Endothelial cell (in vitro differentiated cells): ENCODE measurements at regions not wholly inside any gene's neighbourhood (a gene's known extent, or its start where the extent isn't known, plus 50 kb on each side); places are given as distances from the start of the nearest gene placed in this dataset.

Source experiments
- DNase-seq: peaks from one replicate; pipeline ENCODE4 v3.0.0; 2021; ENCODE audit warnings: low spot score
- H3K27ac Mint-ChIP-seq: one replicate; pipeline ENCODE4 v1.8.0; 2021; ENCODE audit warnings: mixed read lengths, inconsistent platforms; ENCODE audit not compliant: unreplicated experiment
- H3K27me3 Mint-ChIP-seq: one replicate; pipeline ENCODE4 v1.8.0; 2021; ENCODE audit warnings: mild to moderate bottlenecking, moderate library complexity, mixed read lengths, inconsistent platforms; ENCODE audit not compliant: unreplicated experiment
- H3K36me3 Mint-ChIP-seq: one replicate; pipeline ENCODE4 v1.8.0; 2021; ENCODE audit warnings: mild to moderate bottlenecking, low read depth, mixed read lengths, inconsistent platforms; ENCODE audit not compliant: unreplicated experiment
- H3K4me1 Mint-ChIP-seq: one replicate; pipeline ENCODE4 v1.8.0; 2021; ENCODE audit warnings: mild to moderate bottlenecking, mixed read lengths, inconsistent platforms; ENCODE audit not compliant: unreplicated experiment
- H3K4me3 Mint-ChIP-seq: one replicate; pipeline ENCODE4 v1.8.0; 2021; ENCODE audit warnings: mild to moderate bottlenecking, mixed read lengths, inconsistent platforms; ENCODE audit not compliant: unreplicated experiment
- H3K9me3 Mint-ChIP-seq: one replicate; pipeline ENCODE4 v1.8.0; 2021; ENCODE audit warnings: mixed read lengths, inconsistent platforms; ENCODE audit not compliant: unreplicated experiment
- TF ChIP-seq, protein P1 (sequence below): fragments of 200-600 bp; sonication (generic); IDR thresholded peaks from one replicate; pipeline ENCODE4 v1.5.0; 2021; ENCODE audit warnings: antibody characterized with exemption; ENCODE audit not compliant: unreplicated experiment

DNA sequence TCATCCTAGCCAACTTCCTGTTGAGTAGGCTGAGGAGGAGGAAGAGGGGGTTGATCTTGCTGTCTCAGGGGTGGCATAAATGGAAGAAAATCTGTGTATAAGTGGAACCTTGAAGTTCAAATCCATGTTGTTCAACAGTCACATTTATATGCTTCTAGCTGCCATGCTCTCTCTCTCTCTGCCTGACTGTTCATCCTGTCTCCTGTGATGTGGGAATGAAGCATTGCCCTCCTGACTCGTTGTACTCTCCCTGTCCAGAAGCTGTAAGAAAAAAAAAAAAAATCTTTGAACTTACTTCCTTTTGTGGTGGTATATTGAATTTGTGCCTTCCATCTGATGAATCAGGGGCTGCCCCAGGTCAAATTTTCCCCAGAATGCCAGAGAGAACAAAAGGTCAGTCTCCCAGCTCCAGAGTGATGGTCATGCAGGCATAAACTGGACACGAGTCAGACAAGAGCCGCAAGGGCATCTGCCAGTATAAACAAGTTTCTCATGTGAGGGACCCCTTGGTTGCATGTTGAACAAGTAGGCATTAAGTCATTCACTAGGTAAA, 257.0 kb downstream of the IDS start:
- no peaks in the 10 kb centered on the region for H3K36me3 Mint-ChIP-seq
- H3K27ac Mint-ChIP-seq = no peak overlapping the region
- no peaks in the 10 kb centered on the region for H3K9me3 Mint-ChIP-seq
- no peak for DNase-seq
- no peak overlapping the region for H3K4me3 Mint-ChIP-seq
- H3K4me1 Mint-ChIP-seq = peaks cover 4% of the 10 kb centered on the region
- H3K27me3 Mint-ChIP-seq = no peaks in the 10 kb centered on the region
- TF ChIP-seq, protein P1, sequence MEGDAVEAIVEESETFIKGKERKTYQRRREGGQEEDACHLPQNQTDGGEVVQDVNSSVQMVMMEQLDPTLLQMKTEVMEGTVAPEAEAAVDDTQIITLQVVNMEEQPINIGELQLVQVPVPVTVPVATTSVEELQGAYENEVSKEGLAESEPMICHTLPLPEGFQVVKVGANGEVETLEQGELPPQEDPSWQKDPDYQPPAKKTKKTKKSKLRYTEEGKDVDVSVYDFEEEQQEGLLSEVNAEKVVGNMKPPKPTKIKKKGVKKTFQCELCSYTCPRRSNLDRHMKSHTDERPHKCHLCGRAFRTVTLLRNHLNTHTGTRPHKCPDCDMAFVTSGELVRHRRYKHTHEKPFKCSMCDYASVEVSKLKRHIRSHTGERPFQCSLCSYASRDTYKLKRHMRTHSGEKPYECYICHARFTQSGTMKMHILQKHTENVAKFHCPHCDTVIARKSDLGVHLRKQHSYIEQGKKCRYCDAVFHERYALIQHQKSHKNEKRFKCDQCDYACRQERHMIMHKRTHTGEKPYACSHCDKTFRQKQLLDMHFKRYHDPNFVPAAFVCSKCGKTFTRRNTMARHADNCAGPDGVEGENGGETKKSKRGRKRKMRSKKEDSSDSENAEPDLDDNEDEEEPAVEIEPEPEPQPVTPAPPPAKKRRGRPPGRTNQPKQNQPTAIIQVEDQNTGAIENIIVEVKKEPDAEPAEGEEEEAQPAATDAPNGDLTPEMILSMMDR = no peak

DNA sequence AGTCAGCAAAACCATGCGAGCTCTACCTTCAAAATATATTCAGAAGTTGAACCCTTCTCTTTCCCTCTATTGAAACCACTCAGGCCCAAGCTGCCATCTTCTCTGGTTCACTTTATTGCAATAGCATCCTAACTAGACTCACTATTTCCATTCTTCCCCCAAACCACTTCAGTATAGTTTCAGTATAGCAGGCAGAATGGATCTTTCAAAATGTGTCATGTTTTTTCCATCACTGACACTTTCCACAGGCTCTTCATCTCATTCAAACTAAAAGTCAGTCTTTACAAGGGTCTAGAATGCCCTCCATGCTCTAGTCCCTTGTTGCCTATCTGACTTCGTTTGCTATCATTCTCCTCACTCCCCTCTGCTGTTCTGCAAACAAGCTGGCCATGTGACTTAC, 274.4 kb downstream of the IDS start:
- Mint-ChIP-seq H3K27ac (no peak overlapping the region), H3K4me1 (no peaks in the 10 kb centered on the region), H3K4me3 (no peak overlapping the region), H3K9me3 (no peaks in the 10 kb centered on the region), H3K27me3 (peaks cover 1% of the 10 kb centered on the region), H3K36me3 (no peaks in the 10 kb centered on the region)
- TF ChIP-seq, protein P1 = no peak
- no peak for DNase-seq

DNA sequence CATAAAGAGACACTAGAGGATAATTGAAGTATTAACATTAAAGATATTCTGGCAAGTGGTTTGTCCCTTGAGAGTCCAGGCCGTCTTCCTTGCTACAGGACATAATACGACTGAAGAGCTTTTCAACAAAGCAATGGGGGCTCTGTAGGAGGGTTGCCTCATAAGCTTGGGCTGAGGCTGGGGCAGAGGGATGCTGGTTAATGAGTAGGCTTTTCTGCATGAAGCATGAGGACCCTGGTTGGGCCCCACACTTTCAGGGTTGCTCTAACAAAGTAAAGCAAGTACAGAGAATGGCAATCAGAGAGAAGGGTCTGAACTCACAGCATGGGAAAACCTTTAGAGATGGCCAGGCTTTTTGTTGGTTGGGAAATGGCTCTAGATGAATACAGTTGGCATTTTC, 281.3 kb downstream of the IDS start:
- H3K9me3 Mint-ChIP-seq = no peaks in the 10 kb centered on the region
- H3K27ac Mint-ChIP-seq = no peak overlapping the region
- no peaks in the 10 kb centered on the region for H3K27me3 Mint-ChIP-seq
- H3K4me3 Mint-ChIP-seq = no peak overlapping the region
- no peaks in the 10 kb centered on the region for H3K36me3 Mint-ChIP-seq
- no peaks in the 10 kb centered on the region for H3K4me1 Mint-ChIP-seq
- TF ChIP-seq, protein P1 = no peak
- DNase-seq = no peak

DNA sequence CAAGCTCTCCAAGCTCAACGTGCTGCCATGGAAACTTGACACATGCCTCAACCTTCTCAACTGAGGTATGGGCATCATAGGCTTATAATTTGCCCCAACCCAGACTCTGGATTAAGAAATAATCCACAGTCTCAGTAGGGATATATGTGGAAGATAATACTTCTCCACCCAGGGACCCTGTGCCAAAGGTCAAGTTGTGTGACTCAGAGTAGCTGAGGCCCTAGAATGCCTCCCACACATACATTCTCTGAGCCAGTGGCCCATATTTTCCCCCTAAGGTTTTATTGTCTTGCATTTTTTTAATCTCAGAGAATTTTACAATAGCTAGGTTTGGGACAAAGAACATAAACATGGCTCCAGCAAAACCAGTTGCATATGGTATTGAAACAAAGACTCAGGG, 283.1 kb downstream of the IDS start:
- no peak for DNase-seq
- TF ChIP-seq, protein P1 = no peak
- Mint-ChIP-seq H3K27ac (no peak overlapping the region), H3K4me1 (no peaks in the 10 kb centered on the region), H3K27me3 (no peaks in the 10 kb centered on the region), H3K9me3 (no peaks in the 10 kb centered on the region), H3K36me3 (no peaks in the 10 kb centered on the region), H3K4me3 (no peak overlapping the region)

DNA sequence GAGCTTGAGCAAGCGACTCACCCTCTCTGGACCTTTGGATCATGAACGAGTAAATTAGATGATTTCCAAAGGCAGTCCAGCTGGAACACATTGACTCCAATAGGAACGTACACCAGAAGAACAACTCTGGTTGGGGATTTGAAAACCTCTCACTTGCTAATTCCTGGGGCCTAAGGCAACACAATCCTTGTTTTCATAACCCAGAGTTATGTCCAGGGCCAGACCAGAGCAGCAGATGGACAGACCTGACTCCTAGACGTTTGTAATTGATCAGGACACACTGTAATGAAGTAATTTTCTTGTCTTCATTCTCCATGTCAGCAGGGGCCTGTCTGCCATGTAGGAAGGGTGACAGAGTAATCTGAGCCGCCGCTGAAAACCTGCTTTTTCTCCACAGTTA, 283.9 kb downstream of the IDS start:
- H3K27me3 Mint-ChIP-seq = no peaks in the 10 kb centered on the region
- no peaks in the 10 kb centered on the region for H3K36me3 Mint-ChIP-seq
- no peaks in the 10 kb centered on the region for H3K4me1 Mint-ChIP-seq
- TF ChIP-seq, protein P1 = no peak
- no peak for DNase-seq
- no peak overlapping the region for H3K4me3 Mint-ChIP-seq
- H3K27ac Mint-ChIP-seq = no peak overlapping the region
- no peaks in the 10 kb centered on the region for H3K9me3 Mint-ChIP-seq
